Tibial nerve (tissue), 4 donors: ENCODE measurements at regions not wholly inside any gene's neighbourhood (a gene's known extent, or its start where the extent isn't known, plus 50 kb on each side); places are given as distances from the start of the nearest gene placed in this dataset.
"Not testable (repeated sequence)": the region's sequence is repeated elsewhere in the genome, so short reads cannot be mapped to it uniquely, and the experiment has no call there.

Experiments used
- DNase-seq, 2 donors: peaks; one replicate each; pipeline ENCODE4 v3.0.0-alpha.2; 2019; ENCODE audit warnings: low spot score in 2 of 2
- H3K27ac ChIP-seq, 4 donors: fragments of 200-600 bp; sonication (generic) in 3 of 4; one replicate each; pipeline ENCODE4 v1.5.1; 2017 to 2019; ENCODE audit warnings: mild to moderate bottlenecking in 1 of 4
- H3K27me3 ChIP-seq, 2 donors: fragments of 200-600 bp; sonication (generic) in 1 of 2; one replicate each; pipeline versions ENCODE4 v1.5.1 to v1.6.0; 2017 to 2019
- H3K36me3 ChIP-seq, 3 donors: fragments of 200-600 bp; sonication (generic); one replicate each; pipeline ENCODE4 v1.5.1; 2018 to 2019
- H3K4me1 ChIP-seq, 4 donors: fragments of 200-600 bp; sonication (generic) in 3 of 4; one replicate each; pipeline ENCODE4 v1.5.1; 2017 to 2019
- H3K4me3 ChIP-seq, 4 donors: fragments of 200-600 bp; sonication (generic) in 3 of 4; one replicate each; pipeline ENCODE4 v1.5.1; 2017 to 2019; ENCODE audit warnings: mild to moderate bottlenecking in 1 of 4, moderate library complexity in 1 of 4
- H3K9me3 ChIP-seq, 4 donors: fragments of 200-600 bp; sonication (generic) in 3 of 4; one replicate each; pipeline ENCODE4 v1.5.1; 2017 to 2019
- CTCF ChIP-seq, 5 experiments: fragments of 200-600 bp in 3 of 5; fragments of 450-650 bp in 2 of 5; sonication (generic) in 3 of 5; IDR thresholded peaks; one replicate each; pipeline ENCODE4 v1.5.1; 2016 to 2019; ENCODE audit warnings: antibody characterized with exemption in 5 of 5, mild to moderate bottlenecking in 3 of 5, moderate library complexity in 2 of 5
- EP300 ChIP-seq, 2 donors: sonication (generic); formaldehyde crosslinking; IDR thresholded peaks; one replicate each; pipeline ENCODE4 v1.6.1; 2017; ENCODE audit warnings: antibody characterized with exemption in 2 of 2, mild to moderate bottlenecking in 1 of 2
- POLR2A ChIP-seq, 2 donors: fragments of 450-650 bp; IDR thresholded peaks; one replicate each; pipeline ENCODE4 v1.6.1; 2017; ENCODE audit warnings: antibody characterized with exemption in 2 of 2, mild to moderate bottlenecking in 2 of 2, moderate library complexity in 2 of 2
- WGBS, 2 donors: methylation state at CpG; one replicate each; pipeline ENCODE4 v1.1.5; 2018; 5-methylcytosine and 5-hydroxymethylcytosine counted together

GRCh38 chr11:71156301-71156700 is 96.1 kb downstream of the SHANK2 start:
- Histone ChIP-seq H3K4me1 (no peaks in the 10 kb centered on the region), H3K27ac (no peak overlapping the region), H3K27me3 (no peaks in the 10 kb centered on the region), H3K36me3 (no peaks in the 10 kb centered on the region), H3K9me3 (peaks cover 0 to 4% (median 0%) of the 10 kb centered on the region in 4 donors), H3K4me3 (no peak overlapping the region)
- WGBS, 2 donors, result 81 to 85% methylated on average over 6 of the region's 6 CpGs
- DNase-seq, result no peak
- no peak for TF ChIP-seq POLR2A (IDR thresholded peaks at IDR 0.05)
- no peak for TF ChIP-seq CTCF (IDR thresholded peaks at IDR 0.05)
- TF ChIP-seq EP300 (IDR thresholded peaks at IDR 0.05), result no peak

GRCh38 chr11:71155846-71156245 is 96.5 kb downstream of the SHANK2 start:
- H3K27me3 ChIP-seq, result no peaks in the 10 kb centered on the region
- H3K27ac ChIP-seq, result no peak overlapping the region
- no peak for TF ChIP-seq POLR2A (IDR thresholded peaks at IDR 0.05)
- no peak for TF ChIP-seq EP300 (IDR thresholded peaks at IDR 0.05)
- no peak for TF ChIP-seq CTCF (IDR thresholded peaks at IDR 0.05)
- WGBS, 2 donors, result 89 to 94% methylated on average over 8 of the region's 8 CpGs
- H3K36me3 ChIP-seq, result no peaks in the 10 kb centered on the region
- peaks cover 0 to 4% (median 0%) of the 10 kb centered on the region in 4 donors for H3K9me3 ChIP-seq
- no peaks in the 10 kb centered on the region for H3K4me1 ChIP-seq
- DNase-seq, result no peak
- no peak overlapping the region for H3K4me3 ChIP-seq

- 38 to 65% methylated on average over 6 to 10 of the region's 11 CpGs for WGBS, 2 donors
- H3K9me3 ChIP-seq, result peaks cover 0 to 4% (median 0%) of the 10 kb centered on the region in 4 donors
- no peaks in the 10 kb centered on the region for H3K36me3 ChIP-seq
- DNase-seq, result no peak
- H3K27me3 ChIP-seq, result no peaks in the 10 kb centered on the region
- H3K27ac ChIP-seq, result no peak overlapping the region
- no peaks in the 10 kb centered on the region for H3K4me1 ChIP-seq
- no peak for TF ChIP-seq POLR2A (IDR thresholded peaks at IDR 0.05)
- TF ChIP-seq CTCF (IDR thresholded peaks at IDR 0.05), result no peak
- no peak for TF ChIP-seq EP300 (IDR thresholded peaks at IDR 0.05)
- H3K4me3 ChIP-seq, result no peak overlapping the region
Measured at GRCh38 chr11:71154261-71154805, 98.0 kb downstream of the SHANK2 start.

- Histone ChIP-seq H3K27ac (no peak overlapping the region), H3K27me3 (no peaks in the 10 kb centered on the region), H3K9me3 (no peaks in the 10 kb centered on the region), H3K4me1 (no peaks in the 10 kb centered on the region), H3K36me3 (no peaks in the 10 kb centered on the region), H3K4me3 (no peak overlapping the region)
- DNase-seq, result no peak
- TF ChIP-seq CTCF (IDR thresholded peaks at IDR 0.05), result no peak
- TF ChIP-seq POLR2A (IDR thresholded peaks at IDR 0.05), result no peak
- TF ChIP-seq EP300 (IDR thresholded peaks at IDR 0.05), result no peak
- 0 to 8% methylated on average over 15 of the region's 15 CpGs for WGBS, 2 donors
Measured at GRCh38 chr11:71153005-71153390, 99.4 kb downstream of the SHANK2 start.

- not testable (repeated sequence) for DNase-seq, H3K27ac ChIP-seq, H3K4me3 ChIP-seq, H3K36me3 ChIP-seq, H3K4me1 ChIP-seq, H3K27me3 ChIP-seq, H3K9me3 ChIP-seq
- 66 to 69% methylated on average over 14 to 15 of the region's 15 CpGs for WGBS, 2 donors
Measured at GRCh38 chr11:71152312-71153004, 99.9 kb downstream of the SHANK2 start.
